Gastroesophageal sphincter (tissue), 4 donors: ENCODE measurements at regions not wholly inside any gene's neighbourhood (a gene's known extent, or its start where the extent isn't known, plus 50 kb on each side); places are given as distances from the start of the nearest gene placed in this dataset.

Experiments
- ATAC-seq: fragments of 150-250 bp; one replicate; pipeline ENCODE4 v1.9.1; 2016; ENCODE audit warnings: mild to moderate bottlenecking, moderate library complexity
- H3K27ac ChIP-seq, 4 donors: fragments of 200-600 bp; sonication (generic) in 3 of 4; 1 replicate in 3 of 4; 2 replicates in 1 of 4; pipeline ENCODE4 v1.5.1; 2016 to 2019
- H3K27me3 ChIP-seq: fragments of 200-600 bp; sonication (generic); one replicate; pipeline ENCODE4 v1.5.1; 2019
- H3K36me3 ChIP-seq, 2 donors: fragments of 200-600 bp; sonication (generic); one replicate each; pipeline ENCODE4 v1.5.1; 2019; ENCODE audit warnings: control low read depth in 1 of 2
- H3K4me1 ChIP-seq, 3 donors: fragments of 200-600 bp; sonication (generic); 1 replicate in 2 of 3; 2 replicates in 1 of 3; pipeline ENCODE4 v1.5.1; 2016 to 2019; ENCODE audit warnings: control low read depth in 2 of 3
- H3K4me3 ChIP-seq, 2 donors: fragments of 200-600 bp; sonication (generic); one replicate each; pipeline ENCODE4 v1.5.1; 2019; ENCODE audit warnings: mild to moderate bottlenecking in 1 of 2, moderate library complexity in 1 of 2
- H3K9me3 ChIP-seq, 3 donors: fragments of 200-600 bp; sonication (generic); one replicate each; pipeline ENCODE4 v1.5.1; 2017 to 2019; ENCODE audit warnings: control low read depth in 2 of 3
- CTCF ChIP-seq, 4 experiments: fragments of 200-600 bp in 2 of 4; fragments of 450-650 bp in 2 of 4; sonication (generic) in 1 of 4; IDR thresholded peaks; one replicate each; pipeline ENCODE4 v1.5.1; 2017 to 2019; ENCODE audit warnings: antibody characterized with exemption in 4 of 4, mild to moderate bottlenecking in 2 of 4, moderate library complexity in 2 of 4
- EP300 ChIP-seq: sonication (generic); formaldehyde crosslinking; IDR thresholded peaks from one replicate; pipeline ENCODE4 v1.6.1; 2017; ENCODE audit warnings: antibody characterized with exemption, mild to moderate bottlenecking
- POLR2A ChIP-seq, 2 donors: fragments of 450-650 bp; IDR thresholded peaks; one replicate each; pipeline ENCODE4 v1.6.1; 2017; ENCODE audit warnings: antibody characterized with exemption in 2 of 2, mild to moderate bottlenecking in 2 of 2, moderate library complexity in 1 of 2
- POLR2AphosphoS5 ChIP-seq: sonication (generic); formaldehyde crosslinking; IDR thresholded peaks from one replicate; pipeline ENCODE4 v1.6.1; 2017; ENCODE audit warnings: antibody characterized with exemption
- WGBS, 2 donors: methylation state at CpG; one replicate each; pipeline ENCODE4 v1.1.5; 2018; ENCODE audit warnings: low coverage in 1 of 2; 5-methylcytosine and 5-hydroxymethylcytosine counted together

- Histone ChIP-seq H3K4me3 (no peak overlapping the region), H3K27me3 (peaks cover 47% of the 10 kb centered on the region), H3K27ac (no peak overlapping the region), H3K36me3 (no peaks in the 10 kb centered on the region), H3K4me1 (no peaks in the 10 kb centered on the region), H3K9me3 (peaks cover 0 to 17% (median 0%) of the 10 kb centered on the region in 3 donors)
- TF ChIP-seq POLR2AphosphoS5 (no peak), EP300 (no peak), POLR2A (IDR thresholded peaks at IDR 0.05) (no peak), CTCF (IDR thresholded peaks at IDR 0.05) (no peak)
- 88 to 89% methylated on average over 2 to 3 of the region's 5 CpGs for WGBS, 2 donors
- no peak for ATAC-seq
These were observed 167.8 kb upstream of the SFSWAP start for GRCh38 chr12:131543040-131543439.

- Histone ChIP-seq H3K27ac (no peak overlapping the region), H3K9me3 (peaks cover 0 to 17% (median 0%) of the 10 kb centered on the region in 3 donors), H3K27me3 (peaks cover 51% of the 10 kb centered on the region), H3K4me3 (no peak overlapping the region), H3K36me3 (no peaks in the 10 kb centered on the region), H3K4me1 (no peaks in the 10 kb centered on the region)
- WGBS, 2 donors, result 0 to 44% methylated on average over 1 to 6 of the region's 6 CpGs
- ATAC-seq, result no peak
- TF ChIP-seq POLR2AphosphoS5 (no peak), POLR2A (IDR thresholded peaks at IDR 0.05) (no peak), CTCF (IDR thresholded peaks at IDR 0.05) (no peak), EP300 (no peak)
These were observed 163.3 kb upstream of the SFSWAP start for GRCh38 chr12:131547555-131547954.

DNA sequence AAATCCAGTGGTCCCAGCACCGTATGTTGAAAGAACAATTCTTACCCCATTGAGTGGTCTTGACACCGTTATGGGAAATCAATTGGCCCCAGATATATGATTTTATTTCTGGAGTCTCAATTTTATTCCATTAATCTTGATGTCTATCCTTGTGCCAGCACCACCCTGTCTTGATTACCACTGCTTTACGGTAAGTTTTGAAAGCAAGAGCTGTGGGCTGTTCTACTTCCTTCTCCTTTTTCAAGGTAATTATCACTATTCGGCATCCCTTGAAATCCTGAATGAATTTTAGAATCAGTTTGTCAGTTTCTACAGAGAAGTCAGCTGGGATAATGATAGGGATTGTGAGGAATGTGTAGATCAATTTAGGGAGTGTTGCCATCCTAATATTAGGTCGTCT is 160.8 kb upstream of the SFSWAP start:
- Histone ChIP-seq H3K36me3 (no peaks in the 10 kb centered on the region), H3K4me1 (no peaks in the 10 kb centered on the region), H3K9me3 (peaks cover 0 to 10% (median 0%) of the 10 kb centered on the region in 3 donors), H3K27ac (no peak overlapping the region), H3K4me3 (no peak overlapping the region), H3K27me3 (peaks cover 51% of the 10 kb centered on the region)
- no peak for ATAC-seq
- TF ChIP-seq CTCF (IDR thresholded peaks at IDR 0.05) (no peak), EP300 (no peak), POLR2AphosphoS5 (no peak), POLR2A (IDR thresholded peaks at IDR 0.05) (no peak)
- WGBS, 2 donors, result 73 to 82% methylated on average over 3 to 4 of the region's 5 CpGs

DNA sequence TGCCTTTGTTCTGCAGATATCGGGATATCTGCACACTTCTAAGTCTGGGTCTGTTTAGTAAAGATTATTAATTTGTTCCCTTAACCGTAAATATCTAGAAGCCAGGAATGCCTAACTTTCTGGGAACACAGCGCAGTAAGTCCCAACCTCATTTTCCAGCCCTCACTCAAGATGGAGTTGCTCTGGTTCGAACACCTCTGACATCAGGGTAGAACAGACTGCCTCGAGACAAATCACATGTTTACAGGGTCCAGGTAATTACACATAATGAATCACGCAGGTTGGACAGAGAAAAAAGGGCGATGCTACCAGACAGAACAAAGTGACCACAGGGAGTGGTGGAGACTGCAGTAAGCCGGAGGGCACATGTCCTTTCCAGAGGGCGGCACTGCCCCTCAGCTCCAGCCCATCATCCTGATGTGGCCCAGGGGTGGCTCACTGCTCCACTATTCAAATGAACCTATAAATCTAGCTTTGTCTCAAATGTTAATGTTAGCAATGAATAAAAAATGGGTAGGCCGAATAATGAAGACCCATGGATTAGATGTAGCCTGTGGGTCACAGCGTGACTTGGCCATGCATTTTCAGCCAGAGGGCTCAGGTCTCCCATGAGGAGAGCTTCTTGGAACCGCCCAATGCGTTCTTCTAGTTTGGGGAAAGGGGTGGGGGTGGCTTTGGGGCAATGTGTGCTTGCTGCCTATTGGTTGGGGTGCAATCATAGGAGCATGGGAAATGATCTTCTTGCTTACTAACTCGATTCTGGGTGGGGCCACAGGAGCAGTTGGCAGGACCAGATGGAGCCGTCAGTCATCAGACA is 159.0 kb upstream of the SFSWAP start:
- TF ChIP-seq POLR2AphosphoS5 (no peak), POLR2A (IDR thresholded peaks at IDR 0.05) (no peak), EP300 (no peak), CTCF (IDR thresholded peaks at IDR 0.05) (no peak)
- 80 to 94% methylated on average over 10 of the region's 15 CpGs for WGBS, 2 donors
- H3K9me3 ChIP-seq, result peaks cover 0 to under 1% (median 0%) of the 10 kb centered on the region in 3 donors
- H3K4me3 ChIP-seq, result no peak overlapping the region
- no peaks in the 10 kb centered on the region for H3K4me1 ChIP-seq
- H3K27me3 ChIP-seq, result peaks cover 55% of the 10 kb centered on the region
- no peaks in the 10 kb centered on the region for H3K36me3 ChIP-seq
- H3K27ac ChIP-seq, result no peak overlapping the region
- no peak for ATAC-seq

DNA sequence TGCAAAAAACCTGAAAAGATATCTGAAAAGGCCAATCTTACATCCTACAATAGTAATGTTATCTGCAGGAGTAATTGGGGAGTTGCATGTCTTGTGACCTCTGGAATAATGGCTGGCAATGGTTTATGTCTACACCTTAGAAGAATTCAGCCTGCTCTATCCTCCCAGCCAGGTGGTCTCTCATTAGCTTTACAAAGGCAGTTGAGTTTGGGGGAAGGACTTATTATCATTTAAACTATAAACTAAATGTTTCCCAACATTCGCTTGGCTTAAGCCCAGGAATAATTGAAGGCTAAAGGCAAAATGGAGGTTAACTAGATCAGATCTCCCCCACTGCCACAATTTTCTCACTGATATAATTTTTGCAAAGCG is 158.4 kb upstream of the SFSWAP start:
- Histone ChIP-seq H3K9me3 (no peaks in the 10 kb centered on the region), H3K27ac (no peak overlapping the region), H3K27me3 (peaks cover 54% of the 10 kb centered on the region), H3K36me3 (no peaks in the 10 kb centered on the region), H3K4me1 (no peaks in the 10 kb centered on the region), H3K4me3 (no peak overlapping the region)
- ATAC-seq, result no peak
- 86 to 92% methylated on average over 1 to 2 of the region's 2 CpGs for WGBS, 2 donors
- TF ChIP-seq EP300 (no peak), CTCF (IDR thresholded peaks at IDR 0.05) (no peak), POLR2A (IDR thresholded peaks at IDR 0.05) (no peak), POLR2AphosphoS5 (no peak)
